Neuronal stem cell (in vitro differentiated cells): ENCODE measurements at regions not wholly inside any gene's neighbourhood (a gene's known extent, or its start where the extent isn't known, plus 50 kb on each side); places are given as distances from the start of the nearest gene placed in this dataset.

Experiments
- DNase-seq: peaks from one replicate; pipeline ENCODE4 v3.0.0-alpha.2; 2013; ENCODE audit warnings: low spot score
- H2AFZ ChIP-seq: one replicate; pipeline ENCODE4 v1.6.1; 2013; ENCODE audit warnings: mild to moderate bottlenecking, low read length, inconsistent platforms
- H2AK5ac ChIP-seq: 2 replicates; pipeline ENCODE4 v1.6.1; 2013; ENCODE audit warnings: low read depth, mild to moderate bottlenecking, inconsistent platforms, low read length, moderate library complexity, mixed read lengths
- H2BK120ac ChIP-seq: 2 replicates; pipeline ENCODE4 v1.6.1; 2013; ENCODE audit warnings: low read depth, mild to moderate bottlenecking, inconsistent platforms, low read length, moderate library complexity, mixed read lengths
- H2BK12ac ChIP-seq: one replicate; pipeline ENCODE4 v1.6.1; 2013; ENCODE audit warnings: low read length, inconsistent platforms
- H2BK15ac ChIP-seq: 2 replicates; pipeline ENCODE4 v1.6.1; 2013; ENCODE audit warnings: mild to moderate bottlenecking, low read length, inconsistent platforms, mixed read lengths
- H2BK5ac ChIP-seq: one replicate; pipeline ENCODE4 v1.6.1; 2013; ENCODE audit warnings: inconsistent platforms, mild to moderate bottlenecking, low read length, moderate library complexity
- H3K14ac ChIP-seq: one replicate; pipeline ENCODE4 v1.6.1; 2013; ENCODE audit warnings: low read length, inconsistent platforms
- H3K18ac ChIP-seq: 2 replicates; pipeline ENCODE4 v1.6.1; 2013; ENCODE audit warnings: low read length, inconsistent platforms
- H3K23ac ChIP-seq: 2 replicates; pipeline ENCODE4 v1.6.1; 2013; ENCODE audit warnings: low read depth, mild to moderate bottlenecking, mixed read lengths, low read length, inconsistent platforms; ENCODE audit not compliant: poor library complexity
- H3K27ac ChIP-seq: replicated peaks from 3 replicates; pipeline ENCODE4 v1.5.1; 2013; ENCODE audit warnings: low read length, inconsistent platforms
- H3K27me3 ChIP-seq, 3 experiments: 2 replicates each; pipeline ENCODE4 v1.6.1; 2013; ENCODE audit warnings: low read length in 3 of 3, mild to moderate bottlenecking in 2 of 3, inconsistent platforms in 1 of 3, low read depth in 1 of 3, mixed read lengths in 1 of 3, moderate library complexity in 1 of 3; ENCODE audit not compliant: control insufficient read depth in 3 of 3, insufficient read depth in 3 of 3
- H3K36me3 ChIP-seq, 2 donors: replicated peaks in 1 of 2; 2 replicates each; pipeline ENCODE4 v1.6.1; 2013; ENCODE audit warnings: low read length in 2 of 2; ENCODE audit not compliant: control insufficient read depth in 2 of 2, insufficient read depth in 2 of 2
- H3K4ac ChIP-seq: 2 replicates; pipeline ENCODE4 v1.6.1; 2013; ENCODE audit warnings: inconsistent platforms, mild to moderate bottlenecking, low read length, moderate library complexity
- H3K4me1 ChIP-seq, 2 donors: 1 replicate in 1 of 2; 2 replicates in 1 of 2; pipeline ENCODE4 v1.6.1; 2013; ENCODE audit warnings: low read length in 2 of 2, low read depth in 1 of 2; ENCODE audit not compliant: control insufficient read depth in 2 of 2, insufficient read depth in 1 of 2
- H3K4me2 ChIP-seq: one replicate; pipeline ENCODE4 v1.6.1; 2013; ENCODE audit warnings: mild to moderate bottlenecking, low read length, inconsistent platforms; ENCODE audit not compliant: insufficient read depth, poor library complexity, severe bottlenecking
- H3K4me3 ChIP-seq, 2 donors: 2 replicates each; pipeline ENCODE4 v1.5.1; 2013; ENCODE audit warnings: low read length in 2 of 2, mild to moderate bottlenecking in 2 of 2, inconsistent platforms in 1 of 2, moderate library complexity in 1 of 2
- H3K79me1 ChIP-seq: one replicate; pipeline ENCODE4 v1.6.1; 2013; ENCODE audit warnings: low read depth, mild to moderate bottlenecking, inconsistent platforms, low read length, moderate library complexity
- H3K9ac ChIP-seq: one replicate; pipeline ENCODE4 v1.6.1; 2013; ENCODE audit warnings: mild to moderate bottlenecking, low read depth, low read length, inconsistent platforms; ENCODE audit not compliant: poor library complexity
- H3K9me3 ChIP-seq, 2 donors: replicated peaks in 1 of 2; 2 replicates each; pipeline versions ENCODE3 to v1.6.1; 2013; ENCODE audit warnings: low read length in 2 of 2, mild to moderate bottlenecking in 2 of 2, inconsistent platforms in 1 of 2, low read depth in 1 of 2, mixed read lengths in 1 of 2, moderate library complexity in 1 of 2; ENCODE audit not compliant: control insufficient read depth in 2 of 2, insufficient read depth in 1 of 2
- H4K8ac ChIP-seq: one replicate; pipeline ENCODE4 v1.6.1; 2013; ENCODE audit warnings: low read depth, mild to moderate bottlenecking, inconsistent platforms, low read length, moderate library complexity
- H4K91ac ChIP-seq: one replicate; pipeline ENCODE4 v1.6.1; 2013; ENCODE audit warnings: low read length, low read depth, mild to moderate bottlenecking, inconsistent platforms; ENCODE audit not compliant: poor library complexity
- WGBS, 2 donors: extraction: QIAGEN DNeasy Blood & Tissue Kit; methylation state at CpG; one replicate each; pipeline ENCODE4 v1.1.7; 2013; ENCODE audit warnings: missing lambda C conversion rate in 2 of 2, mixed read lengths in 1 of 2; ENCODE audit not compliant: insufficient read length in 2 of 2, insufficient replicate concordance in 1 of 2; ENCODE audit errors: extremely low coverage in 2 of 2; 5-methylcytosine and 5-hydroxymethylcytosine counted together

DNA sequence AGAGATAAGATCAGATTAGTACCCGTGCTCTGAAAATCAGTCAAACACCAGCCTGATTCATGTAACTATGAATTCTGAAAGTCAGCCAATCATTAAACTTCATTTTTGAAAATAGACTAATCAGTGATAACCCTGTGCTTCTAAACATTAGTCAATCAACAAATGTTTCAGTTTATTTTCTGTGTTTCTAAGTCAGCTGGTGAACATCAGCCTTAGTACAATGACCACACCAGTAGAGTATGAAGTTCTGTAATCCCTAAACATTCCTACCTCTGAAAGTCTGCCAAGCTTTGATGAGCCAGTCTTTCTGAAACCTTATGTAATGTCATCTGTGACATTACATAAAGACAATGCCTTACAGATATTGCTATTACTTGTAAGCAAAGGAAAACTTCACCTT lies 807.4 kb upstream of the CRIM1 start:
- no CpG with 5 or more reads among the region's 1 CpG for WGBS, 2 donors
- DNase-seq, result no peak
- no peak overlapping the region for H2BK12ac ChIP-seq

DNA sequence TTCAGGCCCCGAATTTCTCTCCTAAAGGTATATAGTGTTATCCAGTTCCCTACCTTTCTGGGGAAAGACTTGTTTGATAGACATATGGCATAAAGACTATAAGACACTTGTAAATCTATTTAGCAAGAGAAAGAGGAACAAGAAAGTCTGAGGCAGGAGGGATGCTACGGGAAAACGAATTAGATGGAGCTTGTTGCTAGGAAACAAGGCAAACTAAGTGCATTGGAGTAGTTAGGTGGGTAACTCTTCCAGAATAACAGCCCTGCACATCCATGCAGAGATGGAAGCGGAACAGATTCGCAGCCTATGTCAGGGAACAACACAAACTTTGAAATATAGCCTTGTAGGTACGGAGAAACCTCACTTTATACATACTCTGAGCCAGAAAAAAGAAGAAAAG lies 810.3 kb upstream of the CRIM1 start:
- Histone ChIP-seq H2BK15ac (no peak overlapping the region), H2BK12ac (no peak overlapping the region), H3K36me3 (no peaks in the 10 kb centered on the region), H4K91ac (no peak overlapping the region), H3K27ac (no peak overlapping the region), H3K4me2 (no peak overlapping the region), H2BK120ac (no peak overlapping the region), H3K4me1 (no peaks in the 10 kb centered on the region), H2AK5ac (no peak overlapping the region), H3K4ac (no peak overlapping the region), H2BK5ac (no peak overlapping the region), H3K23ac (no peak overlapping the region), H3K27me3 (no peaks in the 10 kb centered on the region), H4K8ac (no peak overlapping the region), H2AFZ (no peak overlapping the region), H3K9me3 (no peaks in the 10 kb centered on the region), H3K9ac (no peak overlapping the region), H3K14ac (no peak overlapping the region), H3K4me3 (no peak overlapping the region), H3K18ac (no peak overlapping the region), H3K79me1 (no peaks in the 10 kb centered on the region)
- DNase-seq, result no peak
- WGBS, 2 donors, result no CpG with 5 or more reads among the region's 6 CpGs

More for the DNA sequence above, 807.4 kb upstream of the CRIM1 start:
- H3K36me3 ChIP-seq, result no peaks in the 10 kb centered on the region
- H3K23ac ChIP-seq, result no peak overlapping the region
- H4K8ac ChIP-seq, result no peak overlapping the region
- H3K4me3 ChIP-seq, result no peak overlapping the region
- H3K18ac ChIP-seq, result no peak overlapping the region
- H3K4me2 ChIP-seq, result no peak overlapping the region
- no peak overlapping the region for H2AK5ac ChIP-seq
- no peak overlapping the region for H3K27ac ChIP-seq
- H3K4me1 ChIP-seq, result no peaks in the 10 kb centered on the region
- no peak overlapping the region for H2BK120ac ChIP-seq
- H2BK15ac ChIP-seq, result no peak overlapping the region
- no peak overlapping the region for H2AFZ ChIP-seq
- no peak overlapping the region for H3K14ac ChIP-seq
- H4K91ac ChIP-seq, result no peak overlapping the region
- H3K4ac ChIP-seq, result no peak overlapping the region
- H3K9me3 ChIP-seq, result no peaks in the 10 kb centered on the region
- H3K27me3 ChIP-seq, result no peaks in the 10 kb centered on the region
- H2BK5ac ChIP-seq, result no peak overlapping the region
- H3K79me1 ChIP-seq, result no peaks in the 10 kb centered on the region
- no peak overlapping the region for H3K9ac ChIP-seq

DNA sequence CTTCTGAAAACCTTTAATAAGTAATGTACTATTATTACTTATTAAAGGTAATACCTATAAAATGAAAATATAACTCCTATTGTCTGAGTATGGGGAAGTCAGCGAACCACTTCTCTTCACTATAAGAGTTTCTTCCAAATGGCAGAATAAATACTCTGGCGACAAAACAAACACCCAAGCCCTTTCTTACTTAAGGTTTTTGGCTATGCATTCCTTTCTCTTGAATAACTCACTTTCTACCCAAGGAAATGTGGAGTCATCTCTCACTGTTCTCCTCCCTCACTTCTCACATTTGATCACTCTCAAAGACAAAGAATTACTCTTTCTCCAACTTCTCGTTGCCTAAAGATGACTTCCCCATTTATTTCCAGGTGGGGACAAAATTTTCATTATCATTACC lies 816.8 kb upstream of the CRIM1 start:
- no peaks in the 10 kb centered on the region for H3K36me3 ChIP-seq
- H3K4ac ChIP-seq, result no peak overlapping the region
- H3K9ac ChIP-seq, result no peak overlapping the region
- no peak overlapping the region for H2BK5ac ChIP-seq
- no peak overlapping the region for H2AFZ ChIP-seq
- H4K91ac ChIP-seq, result no peak overlapping the region
- H3K14ac ChIP-seq, result no peak overlapping the region
- no peak overlapping the region for H2AK5ac ChIP-seq
- H3K4me3 ChIP-seq, result no peak overlapping the region
- H4K8ac ChIP-seq, result no peak overlapping the region
- no peak overlapping the region for H3K4me2 ChIP-seq
- H3K79me1 ChIP-seq, result no peaks in the 10 kb centered on the region
- no CpG with 5 or more reads among the region's 3 CpGs for WGBS, 2 donors
- H3K23ac ChIP-seq, result no peak overlapping the region
- no peak overlapping the region for H2BK12ac ChIP-seq
- H3K9me3 ChIP-seq, result no peaks in the 10 kb centered on the region
- no peaks in the 10 kb centered on the region for H3K4me1 ChIP-seq
- H3K27ac ChIP-seq, result no peak overlapping the region
- no peak overlapping the region for H2BK15ac ChIP-seq
- no peak for DNase-seq
- no peak overlapping the region for H2BK120ac ChIP-seq
- no peak overlapping the region for H3K18ac ChIP-seq
- no peaks in the 10 kb centered on the region for H3K27me3 ChIP-seq

DNA sequence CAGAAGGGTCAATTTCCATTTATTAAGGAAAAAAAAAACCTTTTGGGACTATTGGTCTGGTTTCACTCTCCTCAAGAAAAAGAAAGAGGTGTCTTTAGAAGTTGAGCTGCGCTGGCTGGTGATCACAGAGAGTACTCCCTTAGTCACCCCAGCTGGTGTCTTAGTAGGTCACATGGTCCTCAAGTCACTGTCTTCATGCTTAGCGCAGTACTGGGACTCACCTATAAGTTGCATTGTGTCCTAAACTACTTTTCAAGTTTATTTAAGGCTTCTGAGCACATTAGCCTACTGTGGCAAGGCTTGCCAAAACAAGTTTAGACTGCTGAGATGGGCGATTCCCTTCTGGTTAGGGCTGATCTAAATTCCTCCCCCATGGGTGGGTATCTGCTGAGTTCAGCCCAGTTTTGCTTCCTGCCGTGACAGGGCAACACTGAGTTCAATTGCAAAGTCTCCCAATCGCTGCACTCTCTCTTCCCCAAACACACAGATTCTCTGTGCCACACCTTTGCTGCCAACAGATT lies 824.9 kb upstream of the CRIM1 start:
- DNase-seq, result no peak
- Histone ChIP-seq H2AK5ac (no peak overlapping the region), H3K23ac (no peak overlapping the region), H2BK12ac (no peak overlapping the region), H3K4me1 (no peaks in the 10 kb centered on the region), H4K8ac (no peak overlapping the region), H2BK5ac (no peak overlapping the region), H3K4ac (no peak overlapping the region), H3K14ac (no peak overlapping the region), H3K4me2 (no peak overlapping the region), H2BK120ac (no peak overlapping the region), H3K9ac (no peak overlapping the region), H3K9me3 (peaks cover 0 to 4% of the 10 kb centered on the region in 2 donors), H4K91ac (no peak overlapping the region), H3K27me3 (no peaks in the 10 kb centered on the region), H3K79me1 (no peaks in the 10 kb centered on the region), H2AFZ (no peak overlapping the region), H3K36me3 (no peaks in the 10 kb centered on the region), H3K27ac (no peak overlapping the region), H2BK15ac (no peak overlapping the region), H3K4me3 (no peak overlapping the region), H3K18ac (no peak overlapping the region)
- WGBS, 2 donors, result no CpG with 5 or more reads among the region's 5 CpGs
